KOPT-K1 (cell line): ENCODE measurements at regions not wholly inside any gene's neighbourhood (a gene's known extent, or its start where the extent isn't known, plus 50 kb on each side); places are given as distances from the start of the nearest gene placed in this dataset.

Experiments
- H3K27ac ChIP-seq: fragments of 200-600 bp; sonication (generic); 2 replicates; pipeline ENCODE4 v1.5.1; 2016; ENCODE audit warnings: antibody characterized with exemption, mild to moderate bottlenecking, low read depth, low read length; ENCODE audit not compliant: poor library complexity, severe bottlenecking
- H3K36me3 ChIP-seq: fragments of 200-600 bp; sonication (generic); 2 replicates; pipeline ENCODE4 v1.5.1; 2017; ENCODE audit warnings: antibody characterized with exemption, mild to moderate bottlenecking, low read length, moderate library complexity; ENCODE audit not compliant: insufficient read depth
- H3K9me3 ChIP-seq: fragments of 200-600 bp; sonication (generic); 2 replicates; pipeline ENCODE4 v1.5.1; 2017; ENCODE audit warnings: antibody characterized with exemption, low read length, mild to moderate bottlenecking; ENCODE audit not compliant: insufficient read depth, poor library complexity, severe bottlenecking

DNA sequence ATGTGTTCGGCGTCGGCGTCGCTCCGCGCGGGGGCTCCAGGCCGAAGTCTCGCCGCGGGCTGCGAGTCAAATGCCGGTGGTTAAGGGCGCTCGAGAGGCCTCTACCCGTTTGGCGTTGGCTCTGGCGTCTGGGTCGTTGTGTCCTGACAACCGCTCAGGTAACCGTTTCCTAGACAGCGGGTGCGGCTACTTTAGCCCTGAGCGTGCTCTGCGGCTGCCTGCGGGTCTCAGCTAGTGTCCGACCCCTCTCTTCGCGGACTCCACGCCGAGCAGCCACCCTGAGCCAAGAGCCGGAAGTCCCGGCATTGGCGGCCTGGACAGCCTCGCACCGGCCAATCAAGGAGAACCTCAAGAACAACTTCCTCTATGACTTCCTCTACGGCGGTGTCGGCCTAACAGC is 173.4 kb downstream of the SETD4 start:
- Histone ChIP-seq H3K36me3 (no peaks in the 10 kb centered on the region), H3K9me3 (peaks cover 9% of the 10 kb centered on the region), H3K27ac (no peak overlapping the region)

DNA sequence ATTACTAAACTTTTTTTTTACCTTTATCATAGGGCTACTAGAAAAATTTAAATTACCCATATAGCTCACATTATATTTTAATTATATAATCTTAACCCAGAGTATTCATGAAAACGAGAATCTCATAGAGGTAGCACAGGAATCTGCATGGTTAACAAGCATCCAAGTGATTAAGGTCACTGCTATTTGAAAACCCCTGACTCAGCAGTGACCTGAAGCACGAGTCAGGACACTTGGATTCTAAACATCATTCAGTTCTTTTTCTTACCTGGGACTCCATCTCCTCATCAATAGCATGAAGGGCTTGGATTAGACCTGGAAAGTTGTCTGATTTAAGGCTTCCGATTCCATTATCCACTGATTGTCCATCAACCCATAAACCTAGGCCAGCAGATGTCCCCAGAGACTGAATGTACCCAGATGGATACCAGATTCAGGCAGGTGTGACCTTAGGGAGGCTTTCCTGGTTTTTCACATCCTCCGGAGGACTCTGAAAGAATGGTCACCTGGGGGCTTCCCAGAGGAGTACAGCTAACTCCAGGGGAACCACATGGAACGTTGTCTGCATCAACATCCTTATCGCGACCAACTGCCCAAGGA is 174.3 kb downstream of the SETD4 start:
- Histone ChIP-seq H3K36me3 (no peaks in the 10 kb centered on the region), H3K27ac (no peak overlapping the region), H3K9me3 (peaks cover 9% of the 10 kb centered on the region)

DNA sequence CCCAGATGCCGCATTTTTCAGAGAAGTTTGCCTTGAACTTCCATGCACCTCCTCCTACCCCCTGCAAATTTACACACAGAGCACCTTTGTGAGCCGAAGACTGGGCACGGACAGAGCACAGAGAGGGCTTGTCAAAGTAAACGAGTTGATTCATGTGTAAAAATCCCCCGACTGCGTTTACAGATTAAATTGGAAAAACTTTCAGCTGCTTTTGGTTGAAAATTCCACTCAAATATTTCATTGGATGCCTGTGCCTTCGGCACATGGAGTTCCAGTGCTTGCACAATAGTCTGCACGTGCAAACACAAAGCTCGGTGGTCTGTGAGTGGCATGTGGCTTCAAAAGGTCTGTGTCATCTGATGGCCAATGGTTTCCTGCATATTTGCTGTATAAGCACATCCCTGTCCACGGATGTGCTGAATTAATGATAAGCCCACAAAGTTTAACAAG is 177.5 kb downstream of the SETD4 start:
- Histone ChIP-seq H3K27ac (no peak overlapping the region), H3K9me3 (peaks cover 9% of the 10 kb centered on the region), H3K36me3 (no peaks in the 10 kb centered on the region)

DNA sequence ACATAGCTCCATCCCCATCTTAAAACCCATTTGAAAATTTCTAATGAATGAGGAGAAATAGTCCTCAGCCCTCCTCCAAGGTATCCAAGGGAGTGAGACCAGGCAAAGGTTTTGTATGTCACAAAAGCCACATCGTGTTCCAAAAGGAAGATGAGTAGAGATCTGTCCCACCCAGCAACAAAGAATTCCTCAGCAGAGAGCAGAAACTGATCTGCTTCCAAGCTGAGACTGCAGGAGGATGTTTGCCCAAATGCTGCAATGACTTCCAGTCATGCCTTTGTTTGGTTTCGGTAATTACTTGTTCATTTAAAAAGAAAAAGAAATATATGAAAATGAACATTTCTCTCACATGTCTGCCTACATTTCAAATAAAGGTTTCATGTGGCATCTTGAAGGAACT is 186.9 kb downstream of the SETD4 start:
- Histone ChIP-seq H3K27ac (no peak overlapping the region), H3K36me3 (no peaks in the 10 kb centered on the region), H3K9me3 (peaks cover 6% of the 10 kb centered on the region)

DNA sequence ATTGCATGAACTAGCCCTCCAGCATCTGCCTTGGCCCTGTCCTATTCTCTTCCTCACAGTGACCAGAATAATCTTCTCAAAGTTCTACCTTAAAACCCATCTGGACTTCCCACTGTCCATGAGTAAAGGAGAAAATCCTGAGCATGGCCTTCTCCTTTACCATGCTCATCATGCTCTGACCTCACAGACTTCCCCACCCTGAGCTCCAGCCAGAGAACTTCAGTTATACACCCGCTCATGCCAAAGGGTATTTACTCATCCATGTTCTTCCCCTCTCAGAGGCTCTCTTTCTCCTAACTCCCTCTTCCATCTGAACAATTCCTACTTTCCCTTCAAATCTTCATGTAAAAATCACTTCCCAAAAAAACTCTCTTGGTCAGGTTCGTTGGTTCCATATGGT is 188.4 kb downstream of the SETD4 start:
- no peaks in the 10 kb centered on the region for H3K36me3 ChIP-seq
- H3K9me3 ChIP-seq = peaks cover 20% of the 10 kb centered on the region
- no peak overlapping the region for H3K27ac ChIP-seq

DNA sequence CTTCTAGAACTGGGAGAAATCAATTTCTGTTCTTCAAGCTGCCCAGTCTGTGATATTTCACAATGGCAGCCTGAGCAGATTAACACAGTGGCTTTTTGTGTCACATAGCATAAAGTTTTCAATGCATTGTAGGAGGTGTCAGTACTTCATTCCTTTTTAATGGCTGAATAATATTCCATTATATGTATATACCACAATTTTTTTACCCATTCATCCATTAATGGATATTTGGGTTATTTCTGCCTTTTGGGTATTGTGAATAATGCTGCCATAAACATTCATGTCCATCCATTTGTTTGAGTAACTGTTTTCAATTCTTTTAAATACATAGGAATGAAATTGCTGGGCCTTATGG is 191.5 kb downstream of the SETD4 start:
- Histone ChIP-seq H3K36me3 (no peaks in the 10 kb centered on the region), H3K27ac (no peak overlapping the region), H3K9me3 (peaks cover 20% of the 10 kb centered on the region)

DNA sequence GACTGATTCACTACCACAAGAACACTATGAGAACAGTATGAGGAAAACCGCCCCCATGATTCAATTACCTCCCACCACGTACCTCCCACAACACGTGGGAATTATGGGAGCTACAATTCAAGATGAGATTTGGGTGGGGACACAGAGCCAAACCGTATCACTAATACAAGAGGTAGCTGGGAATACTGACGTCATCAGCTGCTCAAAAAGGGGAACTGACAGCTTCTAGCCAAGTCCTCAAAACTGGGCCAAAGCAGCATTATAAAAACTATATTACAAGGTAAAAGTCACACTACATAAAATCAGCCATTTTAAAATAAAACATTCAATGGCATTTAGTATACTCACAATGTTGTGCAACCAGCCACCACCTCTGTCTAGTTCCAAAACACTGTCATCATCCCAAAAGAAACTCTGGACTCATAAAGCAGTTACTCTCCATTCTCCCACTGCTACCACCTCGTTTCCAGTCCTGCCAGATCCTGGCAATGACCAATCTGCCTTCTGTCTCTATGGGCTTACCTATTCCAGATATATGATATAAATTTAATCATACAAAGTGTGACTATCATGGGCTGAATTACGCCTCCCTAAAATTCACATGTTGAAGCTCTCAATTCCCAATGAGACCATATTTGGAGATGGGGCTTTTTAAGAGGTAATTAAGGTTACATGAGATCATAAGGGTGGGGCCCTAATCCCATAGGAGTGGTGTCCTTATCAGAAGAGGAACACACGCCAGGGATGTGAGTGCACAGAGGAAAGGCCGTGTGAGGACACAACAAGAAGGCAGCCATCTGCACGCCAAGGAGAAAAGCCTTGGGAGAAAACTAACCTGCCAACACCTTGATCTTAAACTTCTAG is 192.1 kb downstream of the SETD4 start:
- H3K27ac ChIP-seq = no peak overlapping the region

DNA sequence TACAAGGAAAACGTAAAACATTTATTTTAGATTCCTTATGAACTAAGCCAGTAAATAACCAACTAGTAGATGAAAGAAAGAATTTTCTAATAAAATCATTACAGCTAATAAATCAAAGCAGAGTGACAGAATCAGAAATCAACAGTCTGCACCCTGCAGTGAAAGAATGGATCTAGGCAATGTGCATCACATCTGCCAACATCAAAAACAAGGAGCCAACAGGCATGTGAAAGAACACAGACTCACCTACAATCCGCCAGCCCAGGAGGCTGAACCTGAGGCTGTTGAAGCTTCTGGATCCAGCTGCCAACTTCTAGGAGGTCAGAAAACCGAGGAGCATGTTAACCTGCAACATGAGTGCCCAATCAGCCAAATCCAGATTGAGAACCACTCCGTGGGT is 196.3 kb downstream of the SETD4 start:
- Histone ChIP-seq H3K27ac (no peak overlapping the region), H3K36me3 (no peaks in the 10 kb centered on the region), H3K9me3 (peaks cover 17% of the 10 kb centered on the region)

More for the DNA sequence above, 192.1 kb downstream of the SETD4 start:
- no peaks in the 10 kb centered on the region for H3K36me3 ChIP-seq
- peaks cover 20% of the 10 kb centered on the region for H3K9me3 ChIP-seq

DNA sequence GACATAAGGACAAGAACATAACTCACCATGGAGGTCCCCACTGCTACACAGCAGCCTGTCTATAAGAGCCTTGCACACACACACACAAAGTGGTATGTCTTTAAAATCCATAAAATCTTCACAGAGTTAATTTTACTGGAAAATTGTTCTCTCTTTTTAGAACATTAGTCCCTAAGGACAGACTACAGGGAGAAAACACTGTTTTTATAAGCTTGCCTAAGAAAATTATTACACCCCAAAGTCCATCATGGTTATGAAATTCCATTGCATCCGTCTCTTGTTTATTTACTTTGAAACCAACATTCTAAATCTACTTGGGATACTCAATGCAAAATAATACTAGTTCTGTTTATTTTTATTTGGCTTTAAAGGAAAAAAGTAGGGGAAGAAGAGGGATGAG is 197.4 kb downstream of the SETD4 start:
- no peaks in the 10 kb centered on the region for H3K36me3 ChIP-seq
- H3K27ac ChIP-seq = no peak overlapping the region
- peaks cover 9% of the 10 kb centered on the region for H3K9me3 ChIP-seq

DNA sequence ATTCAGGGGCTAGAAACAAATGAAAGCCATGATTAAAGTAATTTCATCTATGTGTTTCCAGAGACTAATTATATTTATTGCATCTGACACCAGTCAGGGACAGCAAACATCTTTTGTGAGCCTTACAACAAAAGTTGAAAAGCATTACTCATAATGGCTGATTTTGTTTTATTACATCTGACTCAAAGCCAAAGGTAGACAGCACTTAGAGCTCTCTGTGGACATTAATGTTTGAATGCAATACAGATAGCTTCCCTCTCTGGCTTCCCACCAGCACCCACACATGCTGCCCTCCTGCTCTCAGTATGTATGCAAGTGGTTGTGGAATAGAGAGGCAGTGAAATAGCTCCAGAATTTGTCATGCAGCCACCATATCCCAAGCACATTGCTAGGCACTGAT is 198.7 kb downstream of the SETD4 start:
- Histone ChIP-seq H3K9me3 (no peaks in the 10 kb centered on the region), H3K36me3 (no peaks in the 10 kb centered on the region), H3K27ac (no peak overlapping the region)

DNA sequence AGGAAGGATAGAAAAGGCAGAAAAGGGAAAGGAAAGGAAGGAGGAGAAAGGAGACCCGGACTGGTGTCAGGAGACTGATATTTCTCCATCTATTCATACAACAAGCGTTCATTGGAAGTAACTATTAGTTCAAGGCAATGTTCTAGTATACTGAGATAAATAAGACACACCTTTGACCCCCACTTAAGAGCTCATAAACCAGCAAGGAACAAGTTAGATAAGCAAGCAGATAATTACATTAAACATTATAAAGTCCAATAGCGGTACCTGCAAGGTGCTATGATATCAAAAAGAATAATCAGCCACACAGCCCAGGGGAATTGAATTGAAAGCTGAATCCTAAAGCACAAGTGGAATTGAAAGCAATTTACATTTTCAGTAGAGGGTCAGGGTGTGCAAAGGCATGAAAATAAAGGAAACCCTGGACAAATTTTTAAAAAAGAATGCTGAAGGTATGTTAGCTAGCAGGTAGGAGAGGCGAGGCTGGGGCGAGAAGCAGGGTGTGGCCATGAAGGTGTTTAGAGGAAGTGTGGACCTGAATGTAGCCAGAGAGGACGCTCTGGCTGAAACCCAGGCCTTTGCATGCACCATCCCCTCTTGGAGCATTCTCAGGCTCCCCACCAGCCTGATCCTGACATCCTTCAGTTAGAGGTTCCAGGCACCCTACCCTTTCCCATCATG is 200.0 kb downstream of the SETD4 start:
- Histone ChIP-seq H3K36me3 (no peaks in the 10 kb centered on the region), H3K9me3 (no peaks in the 10 kb centered on the region), H3K27ac (no peak overlapping the region)

DNA sequence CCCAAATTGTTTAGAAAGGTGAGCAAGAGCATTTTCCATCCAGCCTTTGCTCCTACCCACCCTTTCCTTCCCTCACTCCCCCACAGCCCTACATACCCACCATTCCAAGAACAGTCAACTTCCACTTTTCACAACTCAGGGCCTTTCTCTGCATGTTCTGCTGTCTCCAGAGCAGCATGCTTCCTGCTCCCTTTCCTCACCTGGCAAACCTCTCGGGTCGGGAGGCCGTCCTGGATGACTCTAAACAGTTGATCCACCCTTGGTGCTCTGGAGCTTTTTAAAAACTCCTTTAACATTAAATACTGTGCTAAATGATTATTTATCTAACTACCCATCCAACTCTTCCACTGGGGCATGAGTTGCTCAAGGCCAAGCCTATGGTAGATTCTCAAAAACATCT is 200.6 kb downstream of the SETD4 start:
- no peaks in the 10 kb centered on the region for H3K36me3 ChIP-seq
- H3K27ac ChIP-seq = no peak overlapping the region
- H3K9me3 ChIP-seq = no peaks in the 10 kb centered on the region

DNA sequence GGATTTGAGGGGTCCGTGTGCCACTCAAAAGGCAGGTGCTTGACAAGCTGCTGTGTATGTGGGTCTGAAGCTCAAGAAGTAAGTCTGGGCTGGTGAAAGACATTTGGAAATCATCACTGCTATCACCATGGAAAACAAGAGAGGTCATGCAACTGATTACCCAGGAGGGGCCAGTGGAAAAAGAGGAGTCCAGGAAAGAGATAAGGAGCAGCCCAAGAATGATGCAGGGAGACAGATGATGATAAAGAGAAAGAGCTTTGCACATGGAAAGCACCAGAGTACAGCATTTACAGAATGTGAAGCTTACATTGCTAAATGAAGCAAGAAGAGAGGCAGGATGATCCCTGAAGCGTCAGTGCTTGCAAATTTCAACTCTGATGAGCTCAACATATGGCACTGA is 203.2 kb downstream of the SETD4 start:
- no peak overlapping the region for H3K27ac ChIP-seq

DNA sequence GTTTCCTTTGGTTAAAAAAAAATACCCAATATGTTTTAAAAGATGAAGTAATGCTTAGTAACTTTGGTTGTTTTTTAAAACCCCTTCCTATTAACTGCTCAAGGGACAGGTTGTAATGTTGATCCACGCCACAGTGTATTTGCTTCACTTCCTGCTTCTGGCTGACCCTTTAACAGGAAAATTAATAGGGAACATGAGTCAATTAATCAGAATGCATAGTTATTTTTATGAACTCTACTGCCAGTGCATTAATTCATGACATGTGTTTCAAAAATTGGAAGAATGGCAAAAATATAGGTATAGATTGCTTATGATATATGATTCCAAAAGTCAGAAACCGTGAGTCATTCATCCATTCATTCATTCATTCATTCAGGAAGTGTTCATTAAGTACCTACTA is 204.8 kb downstream of the SETD4 start:
- H3K36me3 ChIP-seq = no peaks in the 10 kb centered on the region
- peaks cover 4% of the 10 kb centered on the region for H3K9me3 ChIP-seq
- no peak overlapping the region for H3K27ac ChIP-seq

More for the DNA sequence above, 203.2 kb downstream of the SETD4 start:
- Histone ChIP-seq H3K36me3 (no peaks in the 10 kb centered on the region), H3K9me3 (peaks cover 4% of the 10 kb centered on the region)

DNA sequence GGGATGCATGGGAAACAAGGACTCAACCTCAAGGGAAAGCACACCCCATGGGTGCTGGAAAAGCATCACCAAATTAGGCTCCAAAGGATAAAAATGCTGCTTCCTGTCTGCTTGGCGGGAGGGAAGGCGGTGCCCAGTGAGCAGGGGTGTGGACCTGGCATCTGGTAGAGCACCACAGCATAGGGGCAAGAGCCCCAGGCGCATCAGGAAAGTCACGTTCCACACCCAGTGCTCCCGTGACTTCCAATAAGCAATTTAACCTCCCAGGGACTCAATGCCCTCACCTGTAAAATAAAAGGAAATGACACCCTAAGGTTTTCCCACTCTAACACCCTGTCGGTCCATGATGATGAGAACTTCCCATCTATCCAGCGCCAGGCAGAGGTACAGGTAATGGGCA is 206.0 kb downstream of the SETD4 start:
- no peaks in the 10 kb centered on the region for H3K36me3 ChIP-seq
- H3K27ac ChIP-seq = no peak overlapping the region
- peaks cover 4% of the 10 kb centered on the region for H3K9me3 ChIP-seq
